NCI-H510A (cell line): ENCODE measurements at regions not wholly inside any gene's neighbourhood (a gene's known extent, or its start where the extent isn't known, plus 50 kb on each side); places are given as distances from the start of the nearest gene placed in this dataset.
"Not testable (repeated sequence)": the region's sequence is repeated elsewhere in the genome, so short reads cannot be mapped to it uniquely, and the experiment has no call there.

Source experiments
- DNase-seq: peaks from one replicate; lab custom pipeline; 2025; lab: John Stamatoyannopoulos, UW

DNA sequence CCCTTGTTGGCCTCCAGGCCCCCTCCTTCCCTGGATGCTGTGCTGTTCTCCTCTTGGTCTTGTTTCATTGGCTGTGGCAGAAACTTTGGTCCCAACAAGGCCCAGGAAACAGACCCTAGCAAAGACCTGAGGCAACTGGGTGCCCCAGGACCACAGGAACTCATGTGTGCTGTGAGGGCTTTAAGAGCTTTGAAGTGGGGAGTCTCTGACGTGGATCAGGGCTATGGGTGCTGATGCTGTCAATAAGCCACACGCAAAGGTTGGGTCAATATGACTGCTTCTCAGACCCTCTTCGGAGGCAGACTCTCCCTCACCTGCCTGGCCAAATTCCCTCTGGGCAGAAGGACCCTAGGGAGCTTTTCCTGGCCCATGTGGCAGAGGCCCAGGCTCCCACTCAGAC is 91.5 kb upstream of the MLN start:
- no peak for DNase-seq

DNA sequence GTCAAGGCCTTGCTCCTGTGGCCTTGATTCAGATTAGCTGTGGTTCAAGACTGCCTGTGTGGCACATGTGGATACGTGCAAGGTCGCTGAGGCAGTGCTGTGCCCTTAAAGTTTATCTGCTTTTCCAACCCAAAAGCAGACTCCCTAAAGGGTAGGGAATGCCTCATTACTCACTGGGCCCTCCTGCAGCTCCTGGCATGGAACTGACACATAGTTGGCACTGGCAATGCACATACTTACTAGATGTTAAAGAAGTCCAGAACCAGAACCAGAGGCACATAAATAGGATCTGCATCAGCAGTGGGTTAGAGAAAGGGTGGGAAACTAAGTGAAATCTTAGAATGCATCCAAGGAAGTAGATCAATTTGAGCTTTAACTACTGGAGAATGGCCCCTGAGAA is 90.6 kb upstream of the MLN start:
- no peak for DNase-seq

DNA sequence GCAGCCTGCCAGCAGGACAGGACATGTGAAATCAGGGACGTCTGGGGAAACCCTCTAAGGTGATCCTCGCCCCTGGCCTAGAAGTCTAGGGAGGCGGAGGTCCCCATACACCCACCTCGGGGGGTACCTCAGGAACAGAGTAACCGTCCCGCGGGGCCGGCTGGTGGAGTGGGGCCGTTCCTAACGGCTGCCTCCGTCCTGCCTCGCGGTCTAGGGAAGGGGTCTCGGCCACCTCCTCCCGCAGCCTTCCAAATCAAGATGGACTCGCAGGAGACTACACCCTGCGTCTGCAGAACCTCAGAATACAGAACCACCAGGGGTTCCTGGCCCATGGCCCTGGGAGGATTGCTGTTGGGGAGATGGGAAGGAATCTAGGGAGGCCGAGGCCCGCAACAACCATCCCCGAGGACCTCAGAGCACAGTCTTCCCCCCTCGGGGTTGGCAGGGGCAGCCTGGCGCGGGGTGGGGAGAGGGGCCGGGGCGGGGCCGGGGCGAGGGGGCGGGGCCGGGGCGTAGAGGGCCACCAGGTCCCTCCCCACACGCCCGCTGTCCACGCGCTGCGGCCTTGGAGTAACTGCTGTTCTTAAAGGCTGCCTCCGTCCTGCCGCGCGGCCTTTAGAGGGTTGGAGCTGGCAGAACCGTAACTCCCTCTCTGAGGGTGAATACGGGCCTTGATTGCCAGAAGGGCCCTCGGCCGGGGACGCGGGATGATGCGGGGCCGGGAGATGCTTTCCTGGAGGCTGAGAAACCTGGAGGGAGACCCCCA is 89.0 kb upstream of the MLN start:
- no peak for DNase-seq

DNA sequence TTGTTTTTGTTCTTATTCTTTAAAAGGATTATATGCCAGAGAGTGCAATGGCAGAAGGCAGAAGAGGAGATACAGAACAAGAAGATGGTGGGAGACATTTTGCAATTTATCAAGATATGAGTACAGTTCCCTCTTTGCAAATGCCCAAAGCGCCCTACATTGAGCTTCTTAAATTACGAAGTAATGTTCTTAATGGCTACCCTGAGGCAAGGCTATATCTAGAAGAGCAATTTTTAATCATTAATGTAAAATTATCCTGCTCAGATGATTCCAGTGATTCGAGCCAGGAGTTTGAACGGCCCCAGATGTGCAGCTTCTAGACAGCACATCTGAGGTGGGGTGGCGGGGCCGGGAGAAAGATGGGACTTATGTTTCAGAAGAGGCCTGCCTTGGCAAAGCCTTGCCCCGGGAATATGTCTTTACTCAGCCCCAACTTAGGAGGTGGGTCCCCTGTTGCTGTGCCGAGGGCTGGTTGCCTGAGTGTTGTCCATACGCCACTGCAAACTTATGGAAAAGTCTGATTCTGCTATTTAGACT is 84.9 kb upstream of the MLN start:
- DNase-seq = no peak

- DNase-seq = no peak
These were observed 84.4 kb upstream of the MLN start for GRCh38 chr6:33888183-33888582.

GRCh38 chr6:33886673-33887144 is 82.9 kb upstream of the MLN start:
- DNase-seq = no peak

GRCh38 chr6:33885132-33886057 is 81.6 kb upstream of the MLN start:
- no peak for DNase-seq

- DNase-seq = not testable (repeated sequence)
These were observed 79.8 kb upstream of the MLN start for GRCh38 chr6:33883621-33884020.

DNA sequence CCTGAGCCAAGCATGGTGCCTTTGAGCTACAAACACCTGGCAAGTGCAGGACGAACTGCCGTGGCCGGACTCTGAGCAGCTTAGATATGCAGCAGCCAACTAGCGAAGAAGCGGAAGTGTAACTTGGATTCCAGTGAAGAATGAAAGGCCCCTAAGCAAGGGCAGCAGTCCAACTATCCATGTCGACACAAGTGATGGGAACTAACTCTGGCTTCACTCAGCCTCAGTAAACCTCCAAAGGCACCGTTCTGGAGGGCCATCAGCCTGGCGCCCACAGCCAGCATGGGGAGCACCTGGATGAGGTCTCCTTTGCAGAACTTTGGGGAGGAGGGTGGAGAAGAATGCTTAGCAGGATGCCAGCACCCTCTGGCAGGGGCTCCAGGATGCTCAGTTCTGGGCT is 78.4 kb upstream of the MLN start:
- DNase-seq = no peak

DNA sequence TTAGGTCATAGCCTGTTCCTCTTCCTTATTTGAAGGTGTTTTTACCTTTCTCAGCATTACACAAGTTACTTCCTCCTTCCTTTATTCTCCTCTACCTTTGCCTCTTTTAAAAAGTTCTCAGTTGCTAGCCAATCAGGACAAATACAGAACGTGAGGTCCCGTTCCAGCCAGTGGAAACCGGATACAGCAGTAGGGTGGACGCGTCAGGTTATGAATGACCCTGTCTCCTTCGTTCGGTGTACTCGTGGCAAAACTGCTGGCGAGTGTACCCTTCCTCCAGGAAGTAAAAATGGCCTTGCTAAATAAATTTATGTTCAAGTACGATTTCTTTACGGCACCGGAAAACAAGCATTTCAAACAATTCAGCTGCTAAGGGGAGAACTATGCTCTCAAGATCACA is 77.0 kb upstream of the MLN start:
- DNase-seq = no peak

DNA sequence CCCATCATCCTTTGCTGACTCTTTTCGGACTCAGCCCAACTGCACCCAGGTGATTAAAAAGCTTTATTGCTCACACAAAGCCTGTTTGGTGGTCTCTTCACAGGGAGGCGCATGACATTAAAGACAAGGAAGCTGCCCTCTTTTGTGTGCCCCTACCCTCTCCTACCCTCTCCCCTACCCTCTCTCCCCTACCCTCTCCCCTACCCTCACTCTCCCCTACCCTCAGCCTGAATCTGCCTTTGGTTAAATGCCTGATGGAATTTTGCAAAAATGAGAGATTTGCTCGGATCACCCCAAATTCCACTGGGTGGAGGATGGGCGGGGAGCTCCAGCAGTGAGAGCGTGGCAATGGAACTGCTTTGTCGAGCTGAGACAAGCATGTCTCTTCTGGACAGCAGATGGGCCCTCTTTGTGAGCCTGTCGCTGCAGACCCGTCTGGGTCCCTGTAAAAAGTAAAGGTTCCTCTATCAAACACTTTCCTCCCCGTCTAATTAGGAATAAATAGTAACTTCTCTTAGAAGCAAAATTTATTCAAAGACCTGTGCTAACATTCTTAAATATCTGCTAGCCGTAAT is 76.4 kb upstream of the MLN start:
- DNase-seq = no peak

DNA sequence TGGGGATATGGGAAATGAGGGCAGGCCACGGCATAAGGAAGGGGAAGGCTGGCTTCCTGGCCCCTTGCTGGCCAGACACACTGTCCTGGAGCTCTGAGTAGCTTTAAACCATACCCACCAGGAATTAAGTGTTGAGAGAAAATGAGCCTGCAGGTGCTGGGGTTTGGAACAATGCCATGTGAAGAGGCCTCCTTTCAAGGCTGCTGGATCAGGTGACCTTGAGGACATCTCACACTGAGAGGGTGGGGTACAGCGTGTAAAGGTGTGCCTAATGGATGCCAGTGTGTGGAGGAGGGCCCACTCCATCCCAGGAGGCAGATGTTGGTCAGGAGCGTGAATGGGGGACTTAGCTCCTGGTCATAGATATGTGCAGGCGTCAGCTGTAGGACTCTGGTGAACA is 74.8 kb upstream of the MLN start:
- DNase-seq = peak; percentile 95

GRCh38 chr6:33877982-33878535 is 74.3 kb upstream of the MLN start:
- no peak for DNase-seq

- peak; percentile 42 for DNase-seq
These were observed 71.9 kb upstream of the MLN start for GRCh38 chr6:33875696-33876095.

GRCh38 chr6:33875141-33875581 is 71.4 kb upstream of the MLN start:
- no peak for DNase-seq

- DNase-seq = no peak
These were observed 70.4 kb upstream of the MLN start for GRCh38 chr6:33874136-33874760.

- no peak for DNase-seq
These were observed 69.0 kb upstream of the MLN start for GRCh38 chr6:33872761-33873160.

DNA sequence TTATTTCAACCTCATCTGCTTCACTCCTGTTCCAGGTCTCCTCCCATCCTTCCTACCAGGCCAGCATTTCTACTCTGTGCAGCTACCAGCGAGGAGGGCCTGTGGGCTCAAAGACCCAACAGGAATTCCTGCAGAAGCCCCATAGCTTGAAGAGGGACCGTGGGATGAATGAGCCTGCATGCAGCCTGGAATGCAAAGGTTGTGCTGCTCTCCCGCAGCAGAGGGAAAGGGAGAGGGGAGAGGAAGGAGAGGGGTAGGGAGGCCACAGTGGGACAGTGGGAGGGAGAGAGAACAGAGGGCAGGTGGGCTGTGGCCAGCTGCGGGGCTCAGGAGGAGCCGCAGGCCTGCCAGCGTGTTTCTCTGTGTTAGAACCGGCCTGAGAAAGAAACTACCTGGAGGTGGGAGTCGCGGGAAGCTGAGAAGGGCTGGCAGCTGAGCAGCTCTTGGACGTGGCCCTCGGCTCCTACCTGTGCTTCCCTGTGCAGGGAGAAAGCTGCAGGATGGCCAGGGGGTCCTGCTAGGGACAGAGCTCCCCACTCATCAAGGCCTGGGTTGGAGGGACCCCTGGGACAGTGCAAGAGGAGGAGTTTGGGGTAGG is 66.1 kb upstream of the MLN start:
- DNase-seq = no peak

GRCh38 chr6:33869121-33869520 is 65.3 kb upstream of the MLN start:
- no peak for DNase-seq

GRCh38 chr6:33868141-33868540 is 64.3 kb upstream of the MLN start:
- DNase-seq = peak; percentile 71

DNA sequence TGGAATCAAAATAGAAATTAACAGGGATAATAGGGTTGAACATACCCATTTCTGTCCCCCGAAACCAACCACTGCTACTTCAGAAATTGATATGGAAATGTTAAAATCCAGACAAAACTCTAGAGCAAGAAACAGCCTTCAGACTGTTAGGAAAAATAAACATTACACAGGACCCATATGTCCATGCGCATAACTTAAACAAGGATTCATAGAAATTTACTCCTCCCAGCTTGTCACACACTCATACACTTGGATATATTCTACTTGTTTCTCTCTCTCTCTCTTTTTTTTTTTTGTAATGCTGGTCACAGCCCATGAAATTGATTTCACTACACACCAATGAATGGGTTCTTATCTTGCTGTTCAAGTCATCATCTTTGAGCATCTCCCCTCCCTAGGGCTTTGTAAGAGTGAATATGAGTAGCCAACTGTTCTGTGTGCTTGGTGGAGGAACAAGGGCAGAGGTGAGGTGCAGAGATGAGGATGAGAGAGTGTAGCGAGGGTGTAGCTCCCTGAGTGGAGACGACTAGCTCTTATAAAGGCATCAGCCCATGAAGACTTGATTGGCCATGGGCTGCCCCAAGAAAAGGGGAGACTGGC is 61.8 kb upstream of the MLN start:
- no peak for DNase-seq
